Gastrocnemius medialis (tissue), 4 donors: ENCODE measurements at regions not wholly inside any gene's neighbourhood (a gene's known extent, or its start where the extent isn't known, plus 50 kb on each side); places are given as distances from the start of the nearest gene placed in this dataset.

Source experiments
- ATAC-seq, 2 donors: fragments of 150-250 bp; one replicate each; pipeline ENCODE4 v1.9.1; 2016
- DNase-seq, 2 donors: peaks; one replicate each; pipeline ENCODE4 v3.0.0-alpha.2; 2019
- H3K27ac ChIP-seq, 4 donors: fragments of 200-600 bp; sonication (generic); 1 replicate in 1 of 4; 2 replicates in 3 of 4; pipeline ENCODE4 v1.5.1; 2016 to 2018; ENCODE audit warnings: mild to moderate bottlenecking in 2 of 4, moderate library complexity in 1 of 4
- H3K27me3 ChIP-seq, 3 donors: fragments of 200-600 bp; sonication (generic) in 2 of 3; 1 replicate in 1 of 3; 2 replicates in 2 of 3; pipeline versions ENCODE4 v1.5.1 to v1.6.0; 2016 to 2019; ENCODE audit warnings: mild to moderate bottlenecking in 1 of 3, moderate library complexity in 1 of 3
- H3K36me3 ChIP-seq, 2 donors: fragments of 200-600 bp; sonication (generic) in 1 of 2; one replicate each; pipeline ENCODE4 v1.5.1; 2017 to 2018
- H3K4me1 ChIP-seq, 2 donors: fragments of 200-600 bp; sonication (generic) in 1 of 2; one replicate each; pipeline ENCODE4 v1.5.1; 2016 to 2017; ENCODE audit warnings: mild to moderate bottlenecking in 2 of 2
- H3K4me3 ChIP-seq, 4 donors: fragments of 200-600 bp; sonication (generic) in 3 of 4; 1 replicate in 1 of 4; 2 replicates in 3 of 4; pipeline ENCODE4 v1.5.1; 2016 to 2019; ENCODE audit warnings: mild to moderate bottlenecking in 2 of 4
- H3K9me3 ChIP-seq, 3 donors: fragments of 200-600 bp; sonication (generic) in 2 of 3; 1 replicate in 1 of 3; 2 replicates in 2 of 3; pipeline ENCODE4 v1.5.1; 2016 to 2019
- CTCF ChIP-seq, 5 experiments: fragments of 450-650 bp in 3 of 5; fragments of 200-600 bp in 2 of 5; sonication (generic) in 2 of 5; IDR thresholded peaks in 4 of 5; conservative IDR thresholded peaks in 1 of 5; 1 replicate in 4 of 5; 2 replicates in 1 of 5; pipeline ENCODE4 v1.5.1; 2016 to 2019; ENCODE audit warnings: antibody characterized with exemption in 5 of 5, mild to moderate bottlenecking in 3 of 5, moderate library complexity in 3 of 5
- POLR2A ChIP-seq, 2 donors: fragments of 450-650 bp; IDR thresholded peaks; one replicate each; pipeline ENCODE4 v1.6.1; 2017; ENCODE audit warnings: antibody characterized with exemption in 2 of 2, mild to moderate bottlenecking in 2 of 2, moderate library complexity in 2 of 2
- in situ Hi-C, 4 donors: fragments of 200-750 bp; cut with MboI; loops; one replicate each; pipeline versions ENCODE4 v1.15.0 to v1.8.0; 2017; ENCODE audit warnings: low sequenced_read_pairs in 4 of 4
- intact Hi-C: fragments of 100-400 bp; cut with DNase I; formaldehyde crosslinking; loops from one replicate; pipeline ENCODE4 v1.15.1; 2023; ENCODE audit warnings: low total_unique reads

GRCh38 chr14:44616204-44616603, 109.1 kb upstream of the FSCB start:
- H3K27me3 ChIP-seq, result no peaks in the 10 kb centered on the region
- H3K9me3 ChIP-seq, result no peaks in the 10 kb centered on the region
- no peaks in the 10 kb centered on the region for H3K4me1 ChIP-seq
- TF ChIP-seq CTCF (IDR thresholded peaks at IDR 0.05 in 4 of 5, conservative IDR thresholded peaks at IDR 0.05 in 1 of 5) (no peak), POLR2A (IDR thresholded peaks at IDR 0.05) (no peak)
- H3K27ac ChIP-seq, result no peak overlapping the region
- H3K4me3 ChIP-seq, result no peak overlapping the region
- DNase-seq, result no peak
- intact Hi-C loops (no loop called here), in situ Hi-C loops (no loop called here)
- no peaks in the 10 kb centered on the region for H3K36me3 ChIP-seq
- ATAC-seq, result no peak

GRCh38 chr14:44613061-44613712, 106.1 kb upstream of the FSCB start:
- Histone ChIP-seq H3K4me1 (no peaks in the 10 kb centered on the region), H3K27me3 (no peaks in the 10 kb centered on the region), H3K4me3 (no peak overlapping the region), H3K36me3 (no peaks in the 10 kb centered on the region), H3K9me3 (no peaks in the 10 kb centered on the region), H3K27ac (no peak overlapping the region)
- intact Hi-C loops, result no loop called here
- TF ChIP-seq POLR2A (IDR thresholded peaks at IDR 0.05), result no peak
- TF ChIP-seq CTCF (IDR thresholded peaks at IDR 0.05 in 4 of 5, conservative IDR thresholded peaks at IDR 0.05 in 1 of 5), result no peak
- in situ Hi-C loops, result no loop called here
- DNase-seq (no peak), ATAC-seq (no peak)

- H3K27me3 ChIP-seq, result no peaks in the 10 kb centered on the region
- H3K9me3 ChIP-seq, result no peaks in the 10 kb centered on the region
- DNase-seq (no peak), ATAC-seq (no peak)
- in situ Hi-C loops, result no loop called here
- TF ChIP-seq POLR2A (IDR thresholded peaks at IDR 0.05) (no peak), CTCF (IDR thresholded peaks at IDR 0.05 in 4 of 5, conservative IDR thresholded peaks at IDR 0.05 in 1 of 5) (no peak)
- no peaks in the 10 kb centered on the region for H3K36me3 ChIP-seq
- no peak overlapping the region for H3K27ac ChIP-seq
- H3K4me3 ChIP-seq, result no peak overlapping the region
- intact Hi-C loops, result no loop called here
- no peaks in the 10 kb centered on the region for H3K4me1 ChIP-seq
Measured at GRCh38 chr14:44612002-44612401, 104.9 kb upstream of the FSCB start.

- Histone ChIP-seq H3K27ac (no peak overlapping the region), H3K9me3 (no peaks in the 10 kb centered on the region), H3K36me3 (no peaks in the 10 kb centered on the region), H3K4me1 (no peaks in the 10 kb centered on the region), H3K4me3 (no peak overlapping the region), H3K27me3 (no peaks in the 10 kb centered on the region)
- intact Hi-C loops, result no loop called here
- in situ Hi-C loops, result no loop called here
- no peak for TF ChIP-seq CTCF (IDR thresholded peaks at IDR 0.05 in 4 of 5, conservative IDR thresholded peaks at IDR 0.05 in 1 of 5)
- no peak for TF ChIP-seq POLR2A (IDR thresholded peaks at IDR 0.05)
- DNase-seq, result no peak
- ATAC-seq, result no peak
Measured at GRCh38 chr14:44609876-44610510, 102.9 kb upstream of the FSCB start.
